ENCODE measurements at regions not wholly inside any gene's neighbourhood (a gene's known extent, or its start where the extent isn't known, plus 50 kb on each side); places are given as distances from the start of the nearest gene placed in this dataset.

DNA sequence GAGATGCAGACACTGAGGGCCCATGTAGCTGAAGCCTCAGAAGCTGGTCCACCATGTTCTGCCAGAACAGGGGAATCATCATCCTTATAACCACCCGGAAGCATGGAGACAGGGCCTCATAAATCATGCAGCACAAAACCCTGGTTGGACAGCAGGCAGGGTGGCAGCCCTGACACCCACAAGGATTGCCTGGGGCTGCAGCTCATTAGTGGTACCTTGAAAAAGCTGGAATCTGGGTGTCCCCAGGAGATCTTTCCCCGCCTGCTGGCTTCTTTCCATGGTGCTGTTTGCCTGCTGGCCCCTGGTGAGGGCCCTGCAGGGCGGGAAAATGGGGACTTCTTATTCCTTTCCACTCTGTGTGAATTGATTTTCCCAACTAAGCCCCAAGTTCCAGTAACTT is 50.6 kb upstream of the GGTLC1 start:
- no peak overlapping the region for H3K27ac Mint-ChIP-seq
- DNase-seq (no peak), ATAC-seq (replicated peaks in 1 of 4) (no peak)
- peaks cover under 1 to 6% of the 10 kb centered on the region in 2 experiments for H3K4me1 ChIP-seq (ENCODE audit: control insufficient read depth in 1 of 2, extremely low read depth in 1 of 2, insufficient read depth in 2 of 2, low read length in 2 of 2)
- H3K4me3 ChIP-seq (ENCODE audit: control insufficient read depth in 1 of 2, extremely low read depth in 1 of 2, low read length in 1 of 2) = no peak overlapping the region
- no peaks in the 10 kb centered on the region for H3K27me3 Mint-ChIP-seq
- CTCF ChIA-PET = no interaction called here
- POLR2A ChIA-PET = no interaction called here
- H3K4me1 Mint-ChIP-seq = peaks cover 11 to 25% (median 16%) of the 10 kb centered on the region in 3 donors
- no peak overlapping the region for H3K4me3 Mint-ChIP-seq
- H3K27ac ChIP-seq (ENCODE audit: low read length) = no peak overlapping the region
- no peaks in the 10 kb centered on the region for H3K27me3 ChIP-seq (replicated peaks in 1 of 2; ENCODE audit: control insufficient read depth in 2 of 2, extremely low read depth in 1 of 2, insufficient read depth in 2 of 2, low read length in 1 of 2)
- no peaks in the 10 kb centered on the region for H3K9me3 ChIP-seq
- H3K9me3 Mint-ChIP-seq = no peaks in the 10 kb centered on the region
- WGBS (ENCODE audit: insufficient coverage) = 90% methylated on average over 1 of the region's 3 CpGs
- no peaks in the 10 kb centered on the region for H3K36me3 Mint-ChIP-seq
- H3K36me3 ChIP-seq (ENCODE audit: control insufficient read depth in 2 of 2, extremely low read depth in 1 of 2, insufficient read depth in 1 of 2, low read length in 1 of 2) = no peaks in the 10 kb centered on the region
